A549 (cell line): ENCODE measurements at regions not wholly inside any gene's neighbourhood (a gene's known extent, or its start where the extent isn't known, plus 50 kb on each side); places are given as distances from the start of the nearest gene placed in this dataset.

Experiments used
- ATAC-seq, 2 experiments: fragments of 200-7000 bp in 1 of 2; fragments of >200 bp in 1 of 2; cut with Nextera tagmentation in 1 of 2; cut with Tn5 transposase in 1 of 2; 3 replicates each; pipeline versions ENCODE4 v1.8.0 to v1.9.1; 2018 to 2020; ENCODE audit warnings: mild to moderate bottlenecking in 1 of 2, moderate library complexity in 1 of 2
- CTCF ChIA-PET: fragments of 300-600 bp; sonication (Branson Sonifier 250); formaldehyde crosslinking; extraction: SDS; loops from one replicate; lab custom pipeline; 2021; ENCODE audit warnings: antibody characterized with exemption, inconsistent platforms; lab: Yijun Ruan, JAX
- POLR2A ChIA-PET: fragments of 350-600 bp; formaldehyde crosslinking; extraction: SDS; loops from one replicate; lab custom pipeline; 2021; ENCODE audit warnings: antibody characterized with exemption, inconsistent platforms; lab: Yijun Ruan, JAX
- DNase-seq, 2 experiments: peaks; one replicate each; pipeline versions ENCODE4 v3.0.0 to v3.0.0-alpha.2; 2011 to 2016; ENCODE audit warnings: low read depth in 1 of 2, low spot score in 1 of 2
- FAIRE-seq: peaks from 2 replicates; lab custom pipeline; 2011; peaks lifted over from hg19 to GRCh38; lab: Jason Lieb, UNC
- H3K27ac ChIP-seq, 2 experiments: fragments of >200 bp; sonication (Bioruptor Twin); formaldehyde crosslinking; 3 replicates each; pipeline ENCODE4 v1.5.1; 2016 to 2017
- H3K4me1 ChIP-seq: fragments of >200 bp; sonication (Bioruptor Twin); formaldehyde crosslinking; 3 replicates; pipeline ENCODE4 v1.6.1; 2016
- H3K4me2 ChIP-seq: fragments of >200 bp; sonication (Bioruptor Twin); formaldehyde crosslinking; 3 replicates; pipeline ENCODE4 v1.6.1; 2016
- H3K4me3 ChIP-seq: fragments of >200 bp; sonication (Bioruptor Twin); formaldehyde crosslinking; 3 replicates; pipeline ENCODE4 v1.5.1; 2016
- H3K9me3 ChIP-seq: fragments of >200 bp; sonication (Bioruptor Twin); formaldehyde crosslinking; 3 replicates; pipeline ENCODE4 v1.6.1; 2016
- CBX2 ChIP-seq: fragments of 200-600 bp; sonication (generic); IDR thresholded peaks from 2 replicates; pipeline ENCODE4 v1.6.1; 2016; ENCODE audit warnings: low read depth, mild to moderate bottlenecking, borderline replicate concordance
- CBX8 ChIP-seq: fragments of 200-600 bp; sonication (generic); IDR thresholded peaks from 2 replicates; pipeline ENCODE4 v1.6.1; 2016
- EHF ChIP-seq: fragments of 250-450 bp; sonication (Bioruptor Pico); IDR thresholded peaks from 2 replicates; pipeline ENCODE4 v1.5.0; 2020; ENCODE audit warnings: mild to moderate bottlenecking
- EHMT2 ChIP-seq: fragments of 200-600 bp; sonication (generic); IDR thresholded peaks from 2 replicates; pipeline ENCODE4 v1.6.1; 2016; ENCODE audit warnings: antibody characterized with exemption, low read depth, mild to moderate bottlenecking, moderate library complexity
- EP300 ChIP-seq, 2 experiments: fragments of >200 bp; sonication (Bioruptor Twin); formaldehyde crosslinking; IDR thresholded peaks; 2 replicates in 1 of 2; 3 replicates in 1 of 2; pipeline ENCODE4 v1.6.1; 2016 to 2017
- ESRRA ChIP-seq: fragments of 150-350 bp; IDR thresholded peaks from 2 replicates; pipeline ENCODE4 v1.6.1; 2014; ENCODE audit warnings: mild to moderate bottlenecking, low read length, borderline replicate concordance
- FOSB ChIP-seq: fragments of 250-450 bp; sonication (Bioruptor Pico); IDR thresholded peaks from 2 replicates; pipeline ENCODE4 v1.5.0; 2020; ENCODE audit warnings: mild to moderate bottlenecking, moderate library complexity
- HOXB13 ChIP-seq: fragments of 250-450 bp; sonication (Bioruptor Pico); IDR thresholded peaks from 2 replicates; pipeline ENCODE4 v1.5.0; 2020; ENCODE audit warnings: low read depth, mild to moderate bottlenecking, moderate library complexity
- HOXB5 ChIP-seq: fragments of 250-450 bp; sonication (Bioruptor Pico); IDR thresholded peaks from 2 replicates; pipeline ENCODE4 v1.5.0; 2020; ENCODE audit warnings: mild to moderate bottlenecking, moderate library complexity
- JUN ChIP-seq, 2 experiments: fragments of >200 bp; sonication (Bioruptor Twin); formaldehyde crosslinking; IDR thresholded peaks; 2 replicates in 1 of 2; 3 replicates in 1 of 2; pipeline ENCODE4 v1.6.1; 2016 to 2017
- JUNB ChIP-seq: fragments of >200 bp; sonication (Bioruptor Twin); formaldehyde crosslinking; IDR thresholded peaks from 2 replicates; pipeline ENCODE4 v1.6.1; 2016
- KDM5A ChIP-seq: fragments of 200-600 bp; sonication (generic); IDR thresholded peaks from 2 replicates; pipeline ENCODE4 v1.6.1; 2016; ENCODE audit warnings: antibody characterized with exemption, mild to moderate bottlenecking
- MAFK ChIP-seq: fragments of 450-650 bp; IDR thresholded peaks from 2 replicates; pipeline ENCODE4 v1.6.1; 2014; ENCODE audit not compliant: partially characterized antibody
- MAZ ChIP-seq: fragments of 150-350 bp; IDR thresholded peaks from 2 replicates; pipeline ENCODE4 v1.6.1; 2014; ENCODE audit warnings: antibody characterized with exemption, low read depth, low read length, borderline replicate concordance
- NPAS2 ChIP-seq: fragments of 250-450 bp; sonication (Bioruptor Pico); IDR thresholded peaks from 2 replicates; pipeline ENCODE4 v1.8.0; 2022; ENCODE audit warnings: mild to moderate bottlenecking, moderate library complexity, borderline replicate concordance
- POLR2A ChIP-seq: IDR thresholded peaks from 2 replicates; pipeline ENCODE4 v1.6.1; 2012; ENCODE audit warnings: mild to moderate bottlenecking, low read length
- POLR2AphosphoS2 ChIP-seq: conservative IDR thresholded peaks from 2 replicates; pipeline ENCODE4 v1.6.1; 2012; ENCODE audit warnings: low read length, improper control_type of control experiment, inconsistent platforms
- RAD21 ChIP-seq, 2 experiments: fragments of >200 bp in 1 of 2; sonication (Bioruptor Twin) in 1 of 2; formaldehyde crosslinking in 1 of 2; IDR thresholded peaks in 1 of 2; conservative IDR thresholded peaks in 1 of 2; 2 replicates in 1 of 2; 3 replicates in 1 of 2; pipeline ENCODE4 v1.6.1; 2012 to 2018; ENCODE audit warnings: inconsistent platforms in 1 of 2
- RARB ChIP-seq: fragments of 250-450 bp; sonication (Bioruptor Pico); IDR thresholded peaks from 2 replicates; pipeline ENCODE4 v1.8.0; 2021; ENCODE audit warnings: mild to moderate bottlenecking, moderate library complexity
- TFCP2L1 ChIP-seq: fragments of 250-450 bp; sonication (Bioruptor Pico); IDR thresholded peaks from 2 replicates; pipeline ENCODE4 v1.5.0; 2021; ENCODE audit warnings: mild to moderate bottlenecking
- ZC3H11A ChIP-seq: fragments of 450-650 bp; IDR thresholded peaks from 2 replicates; pipeline ENCODE4 v1.6.1; 2014; ENCODE audit warnings: antibody characterized with exemption, mild to moderate bottlenecking
- ZFP36 ChIP-seq: fragments of 450-650 bp; IDR thresholded peaks from 2 replicates; pipeline ENCODE4 v1.6.1; 2014; ENCODE audit warnings: borderline replicate concordance; ENCODE audit not compliant: partially characterized antibody
- WGBS: methylation state at CpG from one replicate; pipeline ENCODE4 v1.1.6; 2017; ENCODE audit errors: missing lambda C conversion rate; 5-methylcytosine and 5-hydroxymethylcytosine counted together
- TF ChIP-seq, protein P1 (sequence below): fragments of 150-350 bp; IDR thresholded peaks from 2 replicates; pipeline ENCODE4 v1.6.1; 2014; ENCODE audit warnings: low read depth, mild to moderate bottlenecking, low read length
- TF ChIP-seq, protein P2 (sequence below): IDR thresholded peaks from 2 replicates; pipeline ENCODE4 v1.6.1; 2012
- TF ChIP-seq, protein P3 (sequence below): fragments of 250-450 bp; sonication (Bioruptor Pico); IDR thresholded peaks from 2 replicates; pipeline ENCODE4 v1.5.0; 2021; ENCODE audit warnings: mild to moderate bottlenecking, moderate library complexity, borderline replicate concordance
- TF ChIP-seq, protein P4 (sequence below): fragments of >200 bp; sonication (Bioruptor Twin); formaldehyde crosslinking; IDR thresholded peaks from 2 replicates; pipeline ENCODE4 v1.6.1; 2016

DNA sequence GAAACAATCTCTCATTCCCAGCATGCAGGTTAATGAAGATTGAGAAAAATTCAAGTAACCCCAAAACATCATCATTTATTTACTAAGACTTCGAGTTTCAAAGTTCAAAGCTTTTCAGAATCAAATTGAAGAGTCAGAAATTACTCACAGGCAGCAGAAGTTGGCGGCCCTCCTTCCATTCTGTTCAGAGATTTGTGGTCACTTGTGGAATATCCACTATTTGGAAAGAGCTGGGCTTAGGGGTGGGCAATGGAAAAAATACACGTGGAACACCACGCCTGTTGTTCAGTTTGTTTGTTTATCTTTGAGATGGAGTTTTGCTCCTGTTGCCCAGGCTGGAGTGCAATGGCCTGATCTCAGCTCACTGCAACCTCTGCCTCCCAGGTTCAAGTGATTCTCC, 108.6 kb upstream of the NAA20 start:
- FAIRE-seq = no peak
- H3K9me3 ChIP-seq = no peaks in the 10 kb centered on the region
- H3K4me2 ChIP-seq = no peak overlapping the region
- no peak for ATAC-seq
- TF ChIP-seq EHMT2 (no peak), CBX8 (no peak)
- TF ChIP-seq, protein P1, sequence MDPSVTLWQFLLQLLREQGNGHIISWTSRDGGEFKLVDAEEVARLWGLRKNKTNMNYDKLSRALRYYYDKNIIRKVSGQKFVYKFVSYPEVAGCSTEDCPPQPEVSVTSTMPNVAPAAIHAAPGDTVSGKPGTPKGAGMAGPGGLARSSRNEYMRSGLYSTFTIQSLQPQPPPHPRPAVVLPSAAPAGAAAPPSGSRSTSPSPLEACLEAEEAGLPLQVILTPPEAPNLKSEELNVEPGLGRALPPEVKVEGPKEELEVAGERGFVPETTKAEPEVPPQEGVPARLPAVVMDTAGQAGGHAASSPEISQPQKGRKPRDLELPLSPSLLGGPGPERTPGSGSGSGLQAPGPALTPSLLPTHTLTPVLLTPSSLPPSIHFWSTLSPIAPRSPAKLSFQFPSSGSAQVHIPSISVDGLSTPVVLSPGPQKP = no peak
- TF ChIP-seq, all 56 proteins: peak for 0
- H3K4me3 ChIP-seq = no peak overlapping the region
- H3K4me1 ChIP-seq = no peaks in the 10 kb centered on the region
- DNase-seq = no peak
- CTCF ChIA-PET = interaction anchor here (1.0 to 2.1 kb wide), 6 partner anchors 9 to 172 kb away, joined by 3 to 10 read pairs (median 4); no protein-coding TSS in a partner anchor
- WGBS = 81% methylated on average over 4 of the region's 4 CpGs
- H3K27ac ChIP-seq = no peak overlapping the region
- POLR2A ChIA-PET = no interaction called here

- DNase-seq (no peak), ATAC-seq (no peak), FAIRE-seq (no peak)
- no peak overlapping the region for H3K4me2 ChIP-seq
- ChIA-PET POLR2A (interaction anchor here (0.6 kb wide), 1 partner anchor 128 kb away, joined by 4 read pairs; no protein-coding TSS in a partner anchor), CTCF (interaction anchor here (1.0 to 1.6 kb wide), 3 partner anchors 12 to 24 kb away, joined by 3 to 6 read pairs (median 5); no protein-coding TSS in a partner anchor)
- H3K4me1 ChIP-seq = peaks cover 11% of the 10 kb centered on the region
- no peaks in the 10 kb centered on the region for H3K9me3 ChIP-seq
- H3K27ac ChIP-seq = no peak overlapping the region
- WGBS = 87% methylated on average over 4 of the region's 4 CpGs
- H3K4me3 ChIP-seq = no peak overlapping the region
- TF ChIP-seq KDM5A (no peak), ESRRA (no peak), MAZ (no peak)
Measured at GRCh38 chr20:19909725-19910124, 107.4 kb upstream of the NAA20 start.

- CTCF ChIA-PET = interaction anchor here (0.9 to 2.0 kb wide), 9 partner anchors 9 to 127 kb away, joined by 3 to 7 read pairs (median 3); no protein-coding TSS in a partner anchor
- Histone ChIP-seq H3K4me2 (no peak overlapping the region), H3K27ac (0 out of 6 replicates have a peak overlapping the region, but pooled peaks of 1 of the 2 experiments have one; percentile 6), H3K4me3 (no peak overlapping the region), H3K4me1 (peaks cover 28% of the 10 kb centered on the region), H3K9me3 (no peaks in the 10 kb centered on the region)
- TF ChIP-seq POLR2A (no peak), HOXB13 (CRISPR knock-in tag) (no peak), RARB (CRISPR knock-in tag) (no peak), RAD21 (conservative IDR thresholded peaks at IDR 0.05 in 1 of 2, IDR thresholded peaks at IDR 0.05 in 1 of 2) (no peak)
- ATAC-seq = no peak
- POLR2A ChIA-PET = no interaction called here
- no peak for FAIRE-seq
- DNase-seq = no peak
- 97% methylated on average over 4 of the region's 4 CpGs for WGBS
Measured at GRCh38 chr20:19911810-19912382, 105.3 kb upstream of the NAA20 start.

- CTCF ChIA-PET = interaction anchor here (0.9 to 1.6 kb wide), 6 partner anchors 9 to 128 kb away, joined by 3 to 5 read pairs (median 3); no protein-coding TSS in a partner anchor
- no peak for TF ChIP-seq FOSB
- TF ChIP-seq ZC3H11A = no peak
- TF ChIP-seq RARB (CRISPR knock-in tag) = no peak
- no peak for TF ChIP-seq MAFK
- TF ChIP-seq CBX2 = no peak
- TF ChIP-seq EHMT2 = no peak
- TF ChIP-seq POLR2AphosphoS2 = no peak
- no peak for TF ChIP-seq NPAS2 (CRISPR knock-in tag)
- no peak for TF ChIP-seq ZFP36
- TF ChIP-seq JUN (IDR thresholded peaks at IDR 0.05) = no peak
- no peak for TF ChIP-seq HOXB13 (CRISPR knock-in tag)
- TF ChIP-seq, protein P2, sequence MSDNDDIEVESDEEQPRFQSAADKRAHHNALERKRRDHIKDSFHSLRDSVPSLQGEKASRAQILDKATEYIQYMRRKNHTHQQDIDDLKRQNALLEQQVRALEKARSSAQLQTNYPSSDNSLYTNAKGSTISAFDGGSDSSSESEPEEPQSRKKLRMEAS = no peak
- TF ChIP-seq EP300 (IDR thresholded peaks at IDR 0.05) = no peak
- TF ChIP-seq, protein P3, sequence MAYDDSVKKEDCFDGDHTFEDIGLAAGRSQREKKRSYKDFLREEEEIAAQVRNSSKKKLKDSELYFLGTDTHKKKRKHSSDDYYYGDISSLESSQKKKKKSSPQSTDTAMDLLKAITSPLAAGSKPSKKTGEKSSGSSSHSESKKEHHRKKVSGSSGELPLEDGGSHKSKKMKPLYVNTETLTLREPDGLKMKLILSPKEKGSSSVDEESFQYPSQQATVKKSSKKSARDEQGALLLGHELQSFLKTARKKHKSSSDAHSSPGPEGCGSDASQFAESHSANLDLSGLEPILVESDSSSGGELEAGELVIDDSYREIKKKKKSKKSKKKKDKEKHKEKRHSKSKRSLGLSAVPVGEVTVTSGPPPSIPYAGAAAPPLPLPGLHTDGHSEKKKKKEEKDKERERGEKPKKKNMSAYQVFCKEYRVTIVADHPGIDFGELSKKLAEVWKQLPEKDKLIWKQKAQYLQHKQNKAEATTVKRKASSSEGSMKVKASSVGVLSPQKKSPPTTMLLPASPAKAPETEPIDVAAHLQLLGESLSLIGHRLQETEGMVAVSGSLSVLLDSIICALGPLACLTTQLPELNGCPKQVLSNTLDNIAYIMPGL = no peak
- TF ChIP-seq CBX8 = no peak
- TF ChIP-seq HOXB5 (CRISPR knock-in tag) = no peak
- no peak for TF ChIP-seq JUNB
- TF ChIP-seq TFCP2L1 (CRISPR knock-in tag) = no peak
- TF ChIP-seq EHF (CRISPR knock-in tag) = no peak
- TF ChIP-seq, protein P4, sequence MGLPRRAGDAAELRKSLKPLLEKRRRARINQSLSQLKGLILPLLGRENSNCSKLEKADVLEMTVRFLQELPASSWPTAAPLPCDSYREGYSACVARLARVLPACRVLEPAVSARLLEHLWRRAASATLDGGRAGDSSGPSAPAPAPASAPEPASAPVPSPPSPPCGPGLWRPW = no peak
- no peak for ATAC-seq
- H3K27ac ChIP-seq = no peak overlapping the region; a peak in 1 of 6 replicates
- WGBS = 91% methylated on average over 1 of the region's 1 CpG
- no peak overlapping the region for H3K4me3 ChIP-seq
- FAIRE-seq = no peak
- no peak overlapping the region for H3K4me2 ChIP-seq
- DNase-seq = no peak
- H3K9me3 ChIP-seq = no peaks in the 10 kb centered on the region
- POLR2A ChIA-PET = no interaction called here
- H3K4me1 ChIP-seq = peaks cover 28% of the 10 kb centered on the region
Measured at GRCh38 chr20:19913349-19913748, 103.8 kb upstream of the NAA20 start.
